ENCODE measurements at regions not wholly inside any gene's neighbourhood (a gene's known extent, or its start where the extent isn't known, plus 50 kb on each side); places are given as distances from the start of the nearest gene placed in this dataset.

- Histone ChIP-seq H3K9me3 (ENCODE audit: control insufficient read depth, insufficient read depth, low read length) (no peaks in the 10 kb centered on the region), H4K91ac (ENCODE audit: insufficient read depth, low read depth, low read length) (no peak overlapping the region), H3K4me2 (ENCODE audit: low read depth, low read length) (no peak overlapping the region), H2BK120ac (ENCODE audit: low read depth, low read length) (no peak overlapping the region), H3K23ac (ENCODE audit: low read depth, low read length) (no peak overlapping the region), H3K9ac (ENCODE audit: low read depth, low read length) (no peak overlapping the region), H4K5ac (ENCODE audit: low read depth, low read length) (no peak overlapping the region), H2AK5ac (ENCODE audit: low read depth, low read length) (no peak overlapping the region), H2BK20ac (ENCODE audit: low read depth, low read length) (no peak overlapping the region), H3K56ac (ENCODE audit: extremely low read depth, insufficient read depth, low read length) (no peak overlapping the region), H3K27me3 (ENCODE audit: control insufficient read depth, insufficient read depth, low read length) (no peaks in the 10 kb centered on the region; the same call in none of the 2 replicates), H2AK9ac (replicated peaks; ENCODE audit: low read depth, low read length, poor library complexity) (no peak overlapping the region), H3K4me1 (ENCODE audit: control insufficient read depth, insufficient read depth, low read length) (no peaks in the 10 kb centered on the region), H3K27ac (ENCODE audit: insufficient read depth, low read length) (no peak overlapping the region), H3K14ac (replicated peaks; ENCODE audit: low read depth, low read length) (no peak overlapping the region), H3K36me3 (ENCODE audit: control insufficient read depth, insufficient read depth, low read length) (no peaks in the 10 kb centered on the region), H3K79me1 (ENCODE audit: low read depth in 1 of 2, low read length in 2 of 2) (no peaks in the 10 kb centered on the region), H3K18ac (ENCODE audit: low read depth, low read length) (no peak overlapping the region), H3K4me3 (ENCODE audit: insufficient read depth, low read depth, low read length) (no peak overlapping the region), H3K4ac (ENCODE audit: low read depth, low read length) (no peak overlapping the region; the same call in 1 of the 2 replicates), H4K20me1 (ENCODE audit: insufficient read depth, low read length) (no peaks in the 10 kb centered on the region), H4K8ac (ENCODE audit: low read depth in 2 of 2, low read length in 2 of 2) (no peak overlapping the region), H2BK5ac (ENCODE audit: low read depth, low read length, poor library complexity, severe bottlenecking) (no peak overlapping the region), H2AFZ (replicated peaks; ENCODE audit: low read length, poor library complexity) (no peak overlapping the region), H2BK15ac (ENCODE audit: low read depth, low read length) (no peak overlapping the region), H3K9me1 (ENCODE audit: insufficient read depth, low read length) (no peaks in the 10 kb centered on the region)
- intact Hi-C loops (cut with micrococcal nuclease) (loop anchor here (2.0 to 5.0 kb wide), 3 partner anchors 86 to 636 kb away; partner anchors contain the start of gene TGFBR2), in situ Hi-C loops (cut with MboI; ENCODE audit: low sequenced_read_pairs) (loop anchor here (5.0 kb wide), 1 partner anchor 85 kb away; no protein-coding TSS in a partner anchor), dilution Hi-C loops (cut with HindIII; ENCODE audit: low sequenced_read_pairs, unreplicated experiment) (no loop called here)
- POLR2A ChIA-PET (ENCODE audit: unreplicated experiment): no interaction called here
- no peak for ATAC-seq (ENCODE audit: low read depth)
- CTCF ChIA-PET: interaction anchor here (1.4 to 1.7 kb wide), 3 partner anchors 541 to 639 kb away, joined by 3 to 4 read pairs (median 4); no protein-coding TSS in a partner anchor
- WGBS, 2 experiments (ENCODE audit: extremely low coverage in 2 of 2, insufficient read length in 1 of 2): no CpG with 5 or more reads among the region's 1 CpG
- no peak for TF ChIP-seq RFX5 (IDR thresholded peaks at IDR 0.05; ENCODE audit: low read depth, low read length)
- no peak for TF ChIP-seq CHD1 (IDR thresholded peaks at IDR 0.05; ENCODE audit: low read depth, low read length)
- no peak for TF ChIP-seq RCOR1 (IDR thresholded peaks at IDR 0.05; ENCODE audit: insufficient replicate concordance, low read length)
- no peak for TF ChIP-seq MAZ (IDR thresholded peaks at IDR 0.05; ENCODE audit: borderline replicate concordance, low read depth, low read length)
- TF ChIP-seq FOS (IDR thresholded peaks at IDR 0.05; ENCODE audit: low read depth, low read length): no peak
- no peak for TF ChIP-seq MXI1 (IDR thresholded peaks at IDR 0.05; ENCODE audit: borderline replicate concordance, low read depth, low read length)
- no peak for TF ChIP-seq USF2 (IDR thresholded peaks at IDR 0.05; ENCODE audit: low read depth, low read length)
- TF ChIP-seq RAD21 (IDR thresholded peaks at IDR 0.05; ENCODE audit: low read length): no peak
- TF ChIP-seq NFE2L2 (IDR thresholded peaks at IDR 0.05; ENCODE audit: low read depth, low read length): no peak
- TF ChIP-seq BHLHE40 (IDR thresholded peaks at IDR 0.05; ENCODE audit: low read depth, low read length): no peak
- TF ChIP-seq CTCF (conservative IDR thresholded peaks at IDR 0.05; ENCODE audit: low read depth, low read length): no peak
- no TSS peak for BruUV-seq (replicated peaks)
- DNase-seq: no peak
These were observed 494.0 kb upstream of the TGFBR2 start for GRCh38 chr3:30112411-30112810.

All from IMR-90 (cell line).